HUES6 (cell line): ENCODE measurements at regions not wholly inside any gene's neighbourhood (a gene's known extent, or its start where the extent isn't known, plus 50 kb on each side); places are given as distances from the start of the nearest gene placed in this dataset.

Experiments
- H3K27ac ChIP-seq: 2 replicates; pipeline ENCODE4 v1.7.0; 2013; ENCODE audit warnings: low read depth, mild to moderate bottlenecking, low read length, inconsistent platforms
- H3K27me3 ChIP-seq: 2 replicates; pipeline ENCODE4 v1.6.1; 2013; ENCODE audit warnings: low read length; ENCODE audit not compliant: control insufficient read depth, insufficient read depth
- H3K36me3 ChIP-seq: 2 replicates; pipeline ENCODE4 v1.6.1; 2013; ENCODE audit warnings: low read length; ENCODE audit not compliant: control insufficient read depth, insufficient read depth
- H3K4me1 ChIP-seq: 2 replicates; pipeline ENCODE4 v1.6.1; 2013; ENCODE audit warnings: low read length; ENCODE audit not compliant: control insufficient read depth, insufficient read depth
- H3K4me3 ChIP-seq: 2 replicates; pipeline ENCODE4 v1.5.1; 2013; ENCODE audit warnings: low read depth, low read length
- H3K9ac ChIP-seq: one replicate; pipeline ENCODE4 v1.6.1; 2013; ENCODE audit warnings: mild to moderate bottlenecking, low read length
- H3K9me3 ChIP-seq: 2 replicates; pipeline ENCODE4 v1.6.1; 2013; ENCODE audit warnings: low read depth, low read length; ENCODE audit not compliant: control insufficient read depth, insufficient read depth

- no peaks in the 10 kb centered on the region for H3K36me3 ChIP-seq
- H3K9me3 ChIP-seq, result no peaks in the 10 kb centered on the region
- no peak overlapping the region for H3K9ac ChIP-seq
- H3K27me3 ChIP-seq, result no peaks in the 10 kb centered on the region
- no peak overlapping the region for H3K4me3 ChIP-seq
- H3K4me1 ChIP-seq, result no peaks in the 10 kb centered on the region
- H3K27ac ChIP-seq, result no peak overlapping the region
These were observed 515.6 kb downstream of the LMO4 start for GRCh38 chr1:87844251-87844650.

GRCh38 chr1:87851490-87851889 is 522.8 kb downstream of the LMO4 start:
- no peaks in the 10 kb centered on the region for H3K9me3 ChIP-seq
- H3K27ac ChIP-seq, result no peak overlapping the region
- no peak overlapping the region for H3K9ac ChIP-seq
- no peaks in the 10 kb centered on the region for H3K27me3 ChIP-seq
- no peak overlapping the region for H3K4me3 ChIP-seq
- no peaks in the 10 kb centered on the region for H3K36me3 ChIP-seq
- no peaks in the 10 kb centered on the region; the same call in 1 of the 2 replicates for H3K4me1 ChIP-seq

GRCh38 chr1:87852410-87853161 is 523.9 kb downstream of the LMO4 start:
- H3K9ac ChIP-seq, result no peak overlapping the region
- H3K27ac ChIP-seq, result no peak overlapping the region
- no peak overlapping the region for H3K4me3 ChIP-seq
- no peaks in the 10 kb centered on the region for H3K36me3 ChIP-seq
- no peaks in the 10 kb centered on the region for H3K9me3 ChIP-seq
- H3K27me3 ChIP-seq, result no peaks in the 10 kb centered on the region
- no peaks in the 10 kb centered on the region; the same call in 1 of the 2 replicates for H3K4me1 ChIP-seq

GRCh38 chr1:87853576-87854351 is 525.1 kb downstream of the LMO4 start:
- Histone ChIP-seq H3K36me3 (no peaks in the 10 kb centered on the region), H3K9me3 (peaks cover 5% of the 10 kb centered on the region), H3K27me3 (no peaks in the 10 kb centered on the region), H3K27ac (no peak overlapping the region), H3K4me1 (no peaks in the 10 kb centered on the region; the same call in 1 of the 2 replicates), H3K4me3 (no peak overlapping the region), H3K9ac (no peak overlapping the region)

- H3K9ac ChIP-seq, result no peak overlapping the region
- no peaks in the 10 kb centered on the region for H3K36me3 ChIP-seq
- H3K4me3 ChIP-seq, result peak overlapping the region; percentile 18; the same call in 1 of the 2 replicates
- peak overlapping the region; percentile 1; the same call in 1 of the 2 replicates for H3K27ac ChIP-seq
- H3K9me3 ChIP-seq, result peaks cover 26% of the 10 kb centered on the region
- peaks cover 15% of the 10 kb centered on the region; the same call in 1 of the 2 replicates for H3K4me1 ChIP-seq
- no peaks in the 10 kb centered on the region for H3K27me3 ChIP-seq
These were observed 534.6 kb downstream of the LMO4 start for GRCh38 chr1:87863317-87863716.

GRCh38 chr1:87864676-87865075 is 536.0 kb downstream of the LMO4 start:
- Histone ChIP-seq H3K36me3 (no peaks in the 10 kb centered on the region), H3K4me1 (peaks cover 15% of the 10 kb centered on the region; the same call in 1 of the 2 replicates), H3K27me3 (no peaks in the 10 kb centered on the region), H3K9me3 (peaks cover 20% of the 10 kb centered on the region), H3K4me3 (no peak overlapping the region), H3K27ac (no peak overlapping the region), H3K9ac (no peak overlapping the region)

- no peaks in the 10 kb centered on the region for H3K36me3 ChIP-seq
- H3K4me3 ChIP-seq, result no peak overlapping the region
- H3K9ac ChIP-seq, result no peak overlapping the region
- peaks cover 15% of the 10 kb centered on the region; the same call in 1 of the 2 replicates for H3K4me1 ChIP-seq
- no peak overlapping the region for H3K27ac ChIP-seq
- H3K27me3 ChIP-seq, result no peaks in the 10 kb centered on the region
- peaks cover 10% of the 10 kb centered on the region for H3K9me3 ChIP-seq
These were observed 537.7 kb downstream of the LMO4 start for GRCh38 chr1:87866416-87866815.

GRCh38 chr1:87867626-87868025 is 538.9 kb downstream of the LMO4 start:
- no peaks in the 10 kb centered on the region for H3K36me3 ChIP-seq
- H3K27me3 ChIP-seq, result no peaks in the 10 kb centered on the region
- no peak overlapping the region for H3K9ac ChIP-seq
- H3K27ac ChIP-seq, result no peak overlapping the region
- no peak overlapping the region for H3K4me3 ChIP-seq
- H3K9me3 ChIP-seq, result peaks cover 10% of the 10 kb centered on the region
- peaks cover 9% of the 10 kb centered on the region; the same call in 1 of the 2 replicates for H3K4me1 ChIP-seq

GRCh38 chr1:87869567-87869966 is 540.9 kb downstream of the LMO4 start:
- Histone ChIP-seq H3K27me3 (no peaks in the 10 kb centered on the region), H3K4me3 (no peak overlapping the region), H3K9ac (no peak overlapping the region), H3K36me3 (no peaks in the 10 kb centered on the region), H3K27ac (no peak overlapping the region), H3K9me3 (peaks cover 10% of the 10 kb centered on the region), H3K4me1 (peaks cover 2% of the 10 kb centered on the region; the same call in 1 of the 2 replicates)

- no peaks in the 10 kb centered on the region for H3K27me3 ChIP-seq
- H3K36me3 ChIP-seq, result no peaks in the 10 kb centered on the region
- no peak overlapping the region for H3K9ac ChIP-seq
- H3K4me3 ChIP-seq, result no peak overlapping the region
- H3K9me3 ChIP-seq, result no peaks in the 10 kb centered on the region
- H3K27ac ChIP-seq, result no peak overlapping the region
- H3K4me1 ChIP-seq, result peaks cover 2% of the 10 kb centered on the region; the same call in 1 of the 2 replicates
These were observed 543.5 kb downstream of the LMO4 start for GRCh38 chr1:87872189-87872588.

- H3K27ac ChIP-seq, result no peak overlapping the region
- H3K4me3 ChIP-seq, result no peak overlapping the region
- H3K9ac ChIP-seq, result no peak overlapping the region
- no peaks in the 10 kb centered on the region for H3K9me3 ChIP-seq
- H3K4me1 ChIP-seq, result peaks cover 2% of the 10 kb centered on the region; the same call in 1 of the 2 replicates
- no peaks in the 10 kb centered on the region for H3K36me3 ChIP-seq
- H3K27me3 ChIP-seq, result no peaks in the 10 kb centered on the region
These were observed 544.0 kb downstream of the LMO4 start for GRCh38 chr1:87872692-87873091.
